ENCODE measurements at regions not wholly inside any gene's neighbourhood (a gene's known extent, or its start where the extent isn't known, plus 50 kb on each side); places are given as distances from the start of the nearest gene placed in this dataset.

DNA sequence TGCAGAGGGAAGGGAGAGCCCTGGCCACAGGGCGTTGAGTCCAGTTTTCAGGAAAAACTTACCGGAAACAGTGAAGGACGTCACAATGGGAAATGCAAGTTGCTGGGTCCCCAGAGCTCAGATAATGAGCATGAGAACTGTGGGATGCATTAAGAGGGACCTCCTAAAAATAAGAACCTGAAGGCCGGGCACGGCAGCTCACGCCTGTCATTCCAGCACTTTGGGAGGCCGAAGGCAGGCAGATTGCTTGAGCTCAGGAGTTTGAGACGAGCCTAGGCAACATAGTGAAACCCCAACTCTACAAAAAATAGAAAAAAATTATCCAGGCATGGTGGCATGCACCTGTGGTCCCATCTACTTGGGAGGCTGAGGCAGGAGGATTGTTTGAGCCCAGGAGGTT, 170.6 kb downstream of the URI1 start:
- TF ChIP-seq, protein P1, sequence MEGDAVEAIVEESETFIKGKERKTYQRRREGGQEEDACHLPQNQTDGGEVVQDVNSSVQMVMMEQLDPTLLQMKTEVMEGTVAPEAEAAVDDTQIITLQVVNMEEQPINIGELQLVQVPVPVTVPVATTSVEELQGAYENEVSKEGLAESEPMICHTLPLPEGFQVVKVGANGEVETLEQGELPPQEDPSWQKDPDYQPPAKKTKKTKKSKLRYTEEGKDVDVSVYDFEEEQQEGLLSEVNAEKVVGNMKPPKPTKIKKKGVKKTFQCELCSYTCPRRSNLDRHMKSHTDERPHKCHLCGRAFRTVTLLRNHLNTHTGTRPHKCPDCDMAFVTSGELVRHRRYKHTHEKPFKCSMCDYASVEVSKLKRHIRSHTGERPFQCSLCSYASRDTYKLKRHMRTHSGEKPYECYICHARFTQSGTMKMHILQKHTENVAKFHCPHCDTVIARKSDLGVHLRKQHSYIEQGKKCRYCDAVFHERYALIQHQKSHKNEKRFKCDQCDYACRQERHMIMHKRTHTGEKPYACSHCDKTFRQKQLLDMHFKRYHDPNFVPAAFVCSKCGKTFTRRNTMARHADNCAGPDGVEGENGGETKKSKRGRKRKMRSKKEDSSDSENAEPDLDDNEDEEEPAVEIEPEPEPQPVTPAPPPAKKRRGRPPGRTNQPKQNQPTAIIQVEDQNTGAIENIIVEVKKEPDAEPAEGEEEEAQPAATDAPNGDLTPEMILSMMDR (conservative IDR thresholded peaks at IDR 0.05 in 1 of 2, IDR thresholded peaks at IDR 0.05 in 1 of 2; ENCODE audit: extremely low read depth in 1 of 2, insufficient read depth in 1 of 2, low read depth in 1 of 2, low read length in 2 of 2) = no peak
- no peak for TF ChIP-seq EZH2 (IDR thresholded peaks at IDR 0.05; ENCODE audit: borderline replicate concordance, low read length)
